PC-3 (cell line): ENCODE measurements at regions not wholly inside any gene's neighbourhood (a gene's known extent, or its start where the extent isn't known, plus 50 kb on each side); places are given as distances from the start of the nearest gene placed in this dataset.

ENCODE experiments used
- ATAC-seq: fragments of 200-7000 bp; cut with Tn5 transposase; 2 replicates; pipeline ENCODE4 v1.9.1; 2020; ENCODE audit warnings: mild to moderate bottlenecking, moderate library complexity
- BruUV-seq: library from RNA; stranded (reverse); fragments of 400-500 nt; replicated peaks from 2 replicates; lab custom pipeline; 2021; lab: Mats Ljungman, UMichigan
- CTCF ChIA-PET: fragments of 300-600 bp; sonication (Branson Sonifier 250); formaldehyde crosslinking; loops from one replicate; lab custom pipeline; 2022; ENCODE audit warnings: antibody characterized with exemption; lab: Charles Lee
- POLR2A ChIA-PET: fragments of 300-600 bp; sonication (Branson Sonifier 250); formaldehyde crosslinking; loops from one replicate; lab custom pipeline; 2022; ENCODE audit warnings: antibody characterized with exemption; ENCODE audit not compliant: unreplicated experiment; lab: Charles Lee
- DNase-seq: peaks from one replicate; pipeline ENCODE4 v3.0.0-alpha.2; 2015
- H2AFZ ChIP-seq: fragments of 300-600 bp; sonication (generic); 2 replicates; pipeline ENCODE4 v1.6.0; 2016; ENCODE audit warnings: antibody characterized with exemption, low read length
- H3F3A ChIP-seq: fragments of 300-600 bp; sonication (generic); one replicate; pipeline ENCODE4 v1.6.0; 2017; ENCODE audit warnings: antibody characterized with exemption, low read length, control low read depth, mild to moderate bottlenecking; ENCODE audit not compliant: unreplicated experiment
- H3K27ac ChIP-seq: fragments of 300-600 bp; sonication (generic); 2 replicates; pipeline ENCODE4 v1.5.1; 2016; ENCODE audit warnings: mild to moderate bottlenecking, low read length
- H3K27me3 ChIP-seq: fragments of 300-600 bp; sonication (generic); 2 replicates; pipeline ENCODE4 v1.6.1; 2016; ENCODE audit warnings: low read length, mixed read lengths
- H3K36me3 ChIP-seq: fragments of 300-600 bp; sonication (generic); 2 replicates; pipeline ENCODE4 v1.6.1; 2016; ENCODE audit warnings: low read depth, mixed run types, low read length, mixed read lengths
- H3K4me1 ChIP-seq: fragments of 300-600 bp; sonication (generic); 2 replicates; pipeline ENCODE4 v1.5.1; 2016; ENCODE audit warnings: low read length; ENCODE audit not compliant: insufficient read depth
- H3K4me2 ChIP-seq: fragments of 300-600 bp; sonication (generic); 2 replicates; pipeline ENCODE4 v1.6.0; 2016; ENCODE audit warnings: low read length
- H3K4me3 ChIP-seq: fragments of 300-600 bp; sonication (generic); 2 replicates; pipeline ENCODE4 v1.5.1; 2016; ENCODE audit warnings: mild to moderate bottlenecking, low read length, mixed read lengths
- H3K79me2 ChIP-seq: fragments of 300-600 bp; sonication (generic); 2 replicates; pipeline ENCODE4 v1.6.1; 2017; ENCODE audit warnings: low read length, mixed read lengths
- H3K9ac ChIP-seq: fragments of 300-600 bp; sonication (generic); 2 replicates; pipeline ENCODE4 v1.6.0; 2016; ENCODE audit warnings: mild to moderate bottlenecking, low read length
- H3K9me2 ChIP-seq: fragments of 300-600 bp; sonication (generic); replicated peaks from 2 replicates; pipeline ENCODE4 v1.6.1; 2016; ENCODE audit warnings: mixed run types, low read length, mixed read lengths
- H3K9me3 ChIP-seq: fragments of 300-600 bp; sonication (generic); 2 replicates; pipeline ENCODE4 v1.6.1; 2016; ENCODE audit warnings: low read length, mixed read lengths
- H4K20me1 ChIP-seq: fragments of 300-600 bp; sonication (generic); 2 replicates; pipeline ENCODE4 v1.6.1; 2016; ENCODE audit warnings: low read length, mixed read lengths
- CTCF ChIP-seq: fragments of 300-600 bp; sonication (generic); conservative IDR thresholded peaks from 2 replicates; pipeline ENCODE4 v1.5.1; 2017; ENCODE audit warnings: antibody characterized with exemption, low read depth, mild to moderate bottlenecking, low read length
- EZH2 ChIP-seq: fragments of 300-600 bp; sonication (generic); IDR thresholded peaks from one replicate; pipeline ENCODE4 v1.6.1; 2017; ENCODE audit warnings: antibody characterized with exemption, mild to moderate bottlenecking, low read length; ENCODE audit not compliant: unreplicated experiment
- EZH2phosphoT487 ChIP-seq: fragments of 300-600 bp; sonication (generic); IDR thresholded peaks from 2 replicates; pipeline ENCODE4 v1.6.1; 2018; ENCODE audit warnings: mild to moderate bottlenecking, antibody characterized with exemption, low read length, borderline replicate concordance
- intact Hi-C: fragments of 100-400 bp; cut with micrococcal nuclease; formaldehyde crosslinking; loops from 2 replicates; pipeline ENCODE4 v1.9.0; 2023

GRCh38 chr15:35750051-35750450 is 204.1 kb upstream of the DPH6 start:
- ATAC-seq, result no peak

DNA sequence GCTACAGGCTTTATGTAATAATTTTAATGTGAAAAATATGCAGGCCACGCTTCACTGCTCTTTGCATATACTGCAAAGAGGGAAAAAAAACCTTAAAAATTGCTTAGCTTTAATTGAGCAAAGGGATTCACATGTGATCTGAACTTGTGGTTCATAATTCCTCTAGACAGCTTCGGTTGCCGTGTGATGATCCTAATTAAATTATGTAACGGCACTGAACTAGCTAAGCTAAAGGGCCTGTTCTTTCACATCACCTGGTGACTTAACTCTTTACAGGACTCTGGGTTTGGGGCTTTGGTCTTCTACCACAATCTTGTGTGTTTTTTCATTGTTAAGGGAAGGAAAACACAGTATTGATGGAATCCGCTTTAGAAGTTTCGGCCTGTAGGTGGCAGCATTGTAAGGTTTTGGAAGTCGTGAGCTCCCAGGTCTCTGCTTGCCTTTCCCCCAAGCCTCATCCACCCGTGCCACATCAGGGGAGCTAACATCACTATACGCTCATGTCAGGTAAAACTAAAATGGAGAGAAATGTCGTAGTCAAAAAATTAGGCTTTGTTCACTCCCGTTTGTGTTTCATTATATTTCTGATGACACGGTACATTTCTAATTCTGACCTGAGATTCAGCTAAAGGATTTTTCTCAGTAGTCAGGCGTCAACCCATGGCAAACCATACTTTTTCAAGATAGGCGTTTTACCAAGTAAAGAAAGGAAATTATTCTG is 205.6 kb upstream of the DPH6 start:
- ATAC-seq (peak; percentile 69), DNase-seq (peak; percentile 85)
- Histone ChIP-seq H3K36me3 (no peaks in the 10 kb centered on the region), H3K27me3 (no peaks in the 10 kb centered on the region), H3F3A (no peaks in the 10 kb centered on the region), H3K4me3 (0 out of 2 replicates have a peak overlapping the region, but pooled peaks have one; percentile 11), H3K27ac (no peak overlapping the region), H3K4me2 (peak overlapping the region; percentile 58), H3K4me1 (peaks cover 36% of the 10 kb centered on the region), H3K9me2 (0 out of 2 replicates have a peak, but pooled peaks cover 2% of the 10 kb centered on the region), H3K9ac (no peak overlapping the region), H3K9me3 (no peaks in the 10 kb centered on the region), H4K20me1 (no peaks in the 10 kb centered on the region), H3K79me2 (no peaks in the 10 kb centered on the region), H2AFZ (peak overlapping the region; percentile 41)
- CTCF ChIA-PET, result interaction anchor here (0.5 to 1.3 kb wide), 10 partner anchors 12 to 307 kb away, joined by 3 to 7 read pairs (median 4); no protein-coding TSS in a partner anchor
- POLR2A ChIA-PET, result interaction anchor here (0.5 to 0.6 kb wide), 3 partner anchors 8 to 910 kb away, joined by 3 to 6 read pairs (median 4); no protein-coding TSS in a partner anchor
- TF ChIP-seq EZH2 (no peak), CTCF (peak; percentile 88)
- intact Hi-C loops, result loop anchor here (1.0 to 10.0 kb wide), 9 partner anchors 55 to 746 kb away; no protein-coding TSS in a partner anchor
- no TSS peak for BruUV-seq

More at GRCh38 chr15:35750051-35750450, 204.1 kb upstream of the DPH6 start:
- no TSS peak for BruUV-seq
- CTCF ChIA-PET, result no interaction called here
- POLR2A ChIA-PET, result no interaction called here
- Histone ChIP-seq H3K4me3 (no peak overlapping the region), H3K9me2 (0 out of 2 replicates have a peak, but pooled peaks cover 2% of the 10 kb centered on the region), H3K4me1 (peaks cover 28% of the 10 kb centered on the region), H3F3A (no peaks in the 10 kb centered on the region), H4K20me1 (no peaks in the 10 kb centered on the region), H3K27ac (no peak overlapping the region), H3K27me3 (no peaks in the 10 kb centered on the region), H3K36me3 (no peaks in the 10 kb centered on the region), H3K9me3 (no peaks in the 10 kb centered on the region), H2AFZ (no peak overlapping the region), H3K4me2 (no peak overlapping the region), H3K79me2 (no peaks in the 10 kb centered on the region), H3K9ac (no peak overlapping the region)
- intact Hi-C loops, result loop anchor here (2.0 to 10.0 kb wide), 7 partner anchors 53 to 747 kb away; no protein-coding TSS in a partner anchor
- TF ChIP-seq EZH2 (no peak), EZH2phosphoT487 (no peak), CTCF (no peak)
- no peak for DNase-seq
